Fibroblast of lung (primary cell): ENCODE measurements at regions not wholly inside any gene's neighbourhood (a gene's known extent, or its start where the extent isn't known, plus 50 kb on each side); places are given as distances from the start of the nearest gene placed in this dataset.

Experiments used
- EZH2 ChIP-seq: IDR thresholded peaks from 2 replicates; pipeline ENCODE4 v1.5.1; 2012; ENCODE audit warnings: low read length, control low read depth, mild to moderate bottlenecking; ENCODE audit errors: missing control alignments
- TF ChIP-seq, protein P1 (sequence below), 2 donors: IDR thresholded peaks in 1 of 2; conservative IDR thresholded peaks in 1 of 2; 1 replicate in 1 of 2; 2 replicates in 1 of 2; pipeline ENCODE4 v1.5.1; 2011 to 2012; ENCODE audit warnings: low read length in 2 of 2, control low read depth in 1 of 2, inconsistent platforms in 1 of 2, low read depth in 1 of 2, mild to moderate bottlenecking in 1 of 2

DNA sequence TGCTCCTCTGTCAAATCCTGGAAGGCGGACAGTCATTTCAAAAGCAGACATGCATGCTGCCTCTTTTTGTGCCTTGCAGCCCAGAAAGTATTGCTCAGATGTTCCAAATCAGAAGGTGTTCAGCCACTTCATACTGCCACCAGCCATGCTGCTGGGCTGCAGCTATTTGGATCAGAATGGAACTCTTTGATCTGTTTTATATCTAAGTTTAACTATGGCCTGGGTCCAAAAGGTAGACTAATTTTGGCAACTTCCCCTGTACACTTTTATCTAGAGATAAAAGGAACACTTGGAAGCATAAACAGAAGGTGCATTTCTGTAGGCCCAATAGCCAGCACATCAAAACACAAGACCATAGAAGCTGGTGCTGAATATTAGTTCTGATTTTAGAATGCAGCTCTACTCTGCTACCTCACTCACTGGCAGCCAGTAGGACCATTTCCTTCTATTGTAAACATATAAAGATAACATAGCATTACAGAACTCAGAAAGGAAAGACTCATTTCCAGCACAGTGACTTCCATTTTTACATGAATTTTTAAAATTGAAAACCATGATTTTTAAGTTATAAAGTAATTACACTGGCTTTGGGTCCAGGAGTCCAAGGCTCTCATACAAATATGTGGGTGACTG lies 143.1 kb upstream of the CAV2 start:
- TF ChIP-seq, protein P1, sequence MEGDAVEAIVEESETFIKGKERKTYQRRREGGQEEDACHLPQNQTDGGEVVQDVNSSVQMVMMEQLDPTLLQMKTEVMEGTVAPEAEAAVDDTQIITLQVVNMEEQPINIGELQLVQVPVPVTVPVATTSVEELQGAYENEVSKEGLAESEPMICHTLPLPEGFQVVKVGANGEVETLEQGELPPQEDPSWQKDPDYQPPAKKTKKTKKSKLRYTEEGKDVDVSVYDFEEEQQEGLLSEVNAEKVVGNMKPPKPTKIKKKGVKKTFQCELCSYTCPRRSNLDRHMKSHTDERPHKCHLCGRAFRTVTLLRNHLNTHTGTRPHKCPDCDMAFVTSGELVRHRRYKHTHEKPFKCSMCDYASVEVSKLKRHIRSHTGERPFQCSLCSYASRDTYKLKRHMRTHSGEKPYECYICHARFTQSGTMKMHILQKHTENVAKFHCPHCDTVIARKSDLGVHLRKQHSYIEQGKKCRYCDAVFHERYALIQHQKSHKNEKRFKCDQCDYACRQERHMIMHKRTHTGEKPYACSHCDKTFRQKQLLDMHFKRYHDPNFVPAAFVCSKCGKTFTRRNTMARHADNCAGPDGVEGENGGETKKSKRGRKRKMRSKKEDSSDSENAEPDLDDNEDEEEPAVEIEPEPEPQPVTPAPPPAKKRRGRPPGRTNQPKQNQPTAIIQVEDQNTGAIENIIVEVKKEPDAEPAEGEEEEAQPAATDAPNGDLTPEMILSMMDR (conservative IDR thresholded peaks at IDR 0.05 in 1 of 2, IDR thresholded peaks at IDR 0.05 in 1 of 2; ENCODE audit: low read depth in 1 of 2, low read length in 2 of 2) = no peak
- TF ChIP-seq EZH2 = no peak
